ENCODE measurements at regions not wholly inside any gene's neighbourhood (a gene's known extent, or its start where the extent isn't known, plus 50 kb on each side); places are given as distances from the start of the nearest gene placed in this dataset.

- TF ChIP-seq TIGD3 (CRISPR knock-in tag; IDR thresholded peaks at IDR 0.05; ENCODE audit: borderline replicate concordance): no peak
Measured at GRCh38 chr10:129032372-129033313, 434.4 kb upstream of the MGMT start (continued).

- in situ Hi-C loops (cut with HindIII; ENCODE audit: extremely low pct_ligation_motif_present, low pct_unique_long_range_greater_than_20kb): loop anchor here (5.0 kb wide), 1 partner anchor 939 kb away; no protein-coding TSS in a partner anchor
- Histone ChIP-seq H3K4me2 (ENCODE audit: low read depth, low read length) (no peak overlapping the region), H3K36me3 (replicated peaks in 1 of 2; ENCODE audit: control insufficient read depth in 1 of 2, insufficient read depth in 2 of 2, low read length in 2 of 2) (no peaks in the 10 kb centered on the region), H3K27ac (ENCODE audit: extremely low read length, insufficient read depth, low read length) (no peak overlapping the region), H3K4me3 (replicated peaks in 1 of 3; ENCODE audit: insufficient read depth in 1 of 3, low read depth in 2 of 3, low read length in 3 of 3) (no peak overlapping the region), H3K9ac (ENCODE audit: insufficient read depth, low read depth, low read length) (no peak overlapping the region), H3K4me1 (ENCODE audit: insufficient read depth, low read length) (no peaks in the 10 kb centered on the region), H4K20me1 (ENCODE audit: insufficient read depth, low read length) (no peaks in the 10 kb centered on the region), H3K79me2 (ENCODE audit: insufficient read depth, low read length) (no peaks in the 10 kb centered on the region), H3K27me3 (ENCODE audit: control insufficient read depth in 1 of 2, insufficient read depth in 2 of 2, low read length in 2 of 2) (peaks cover 5 to 52% of the 10 kb centered on the region in 2 experiments; a peak in 4 of 5 replicates), H2AFZ (ENCODE audit: low read length) (no peak overlapping the region), H3K9me3 (ENCODE audit: low read length) (no peaks in the 10 kb centered on the region)
- ChIA-PET POLR2A (no interaction called here), CTCF (ENCODE audit: low intra/inter-chr PET ratio, low total read pairs) (no interaction called here)
- no peak for FAIRE-seq
- 48% methylated on average over 8 of the region's 8 CpGs for whole genome bisulfite sequencing (ENCODE audit: low lambda C conversion rate)
- TF ChIP-seq LRRFIP1 (CRISPR knock-in tag; conservative IDR thresholded peaks at IDR 0.05) (no peak), IRF1 (CRISPR knock-in tag; IDR thresholded peaks at IDR 0.05; ENCODE audit: low read depth) (no peak), PITX1 (CRISPR knock-in tag; IDR thresholded peaks at IDR 0.05) (no peak), FOXM1 (CRISPR knock-in tag; IDR thresholded peaks at IDR 0.05) (no peak), ZNF503 (CRISPR knock-in tag; IDR thresholded peaks at IDR 0.05) (no peak), ZNF138 (CRISPR knock-in tag; IDR thresholded peaks at IDR 0.05; ENCODE audit: low read depth) (no peak), PHF5A (CRISPR knock-in tag; IDR thresholded peaks at IDR 0.05; ENCODE audit: low read depth, unreplicated experiment) (no peak)
- no peak for ATAC-seq
- DNase-seq (ENCODE audit: low spot score): no peak
- no TSS peak for BruUV-seq (replicated peaks)
- intact Hi-C loops (cut with micrococcal nuclease; ENCODE audit: unreplicated experiment): no loop called here
Measured at GRCh38 chr10:129033340-129033739, 433.7 kb upstream of the MGMT start.

All from HepG2 (cell line).